ENCODE measurements at regions not wholly inside any gene's neighbourhood (a gene's known extent, or its start where the extent isn't known, plus 50 kb on each side); places are given as distances from the start of the nearest gene placed in this dataset.

DNA sequence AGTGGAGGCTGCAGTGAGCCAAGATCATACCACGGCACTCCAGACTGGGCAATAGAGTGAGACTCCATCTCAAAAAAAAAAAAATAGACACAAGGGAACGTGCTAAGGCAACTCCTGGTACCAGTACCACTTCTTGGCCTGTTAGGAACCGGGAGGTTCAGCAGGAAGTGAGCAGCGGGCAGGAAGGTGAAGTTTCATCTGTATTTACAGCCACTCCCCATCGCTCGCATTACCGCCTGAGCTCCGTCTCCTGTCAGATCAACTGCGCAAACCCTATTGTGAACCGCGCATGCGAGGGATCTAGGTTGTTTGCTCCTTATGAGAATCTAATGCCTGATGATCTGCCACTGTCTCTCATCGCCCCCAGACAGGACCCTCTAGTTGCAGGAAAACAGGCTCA is 69.9 kb upstream of the FOXK1 start:
- Histone ChIP-seq H3K9ac (ENCODE audit: insufficient read depth, low read depth, low read length) (no peak overlapping the region), H3K27me3 (ENCODE audit: control insufficient read depth in 1 of 2, insufficient read depth in 2 of 2, low read length in 2 of 2) (peaks cover 0 to 5% of the 10 kb centered on the region in 2 experiments; a peak in 3 of 5 replicates), H2AFZ (ENCODE audit: low read length) (no peak overlapping the region), H3K4me3 (replicated peaks in 1 of 3; ENCODE audit: insufficient read depth in 1 of 3, low read depth in 2 of 3, low read length in 3 of 3) (no peak overlapping the region), H3K79me2 (ENCODE audit: insufficient read depth, low read length) (no peaks in the 10 kb centered on the region), H3K9me3 (ENCODE audit: low read length) (no peaks in the 10 kb centered on the region), H3K27ac (ENCODE audit: extremely low read length, insufficient read depth, low read length) (no peak overlapping the region), H3K36me3 (replicated peaks in 1 of 2; ENCODE audit: control insufficient read depth in 1 of 2, insufficient read depth in 2 of 2, low read length in 2 of 2) (no peaks in the 10 kb centered on the region), H3K4me2 (ENCODE audit: low read depth, low read length) (no peak overlapping the region), H4K20me1 (ENCODE audit: insufficient read depth, low read length) (no peaks in the 10 kb centered on the region), H3K4me1 (ENCODE audit: insufficient read depth, low read length) (peaks cover 18% of the 10 kb centered on the region)
- FAIRE-seq (no peak), ATAC-seq (no peak), DNase-seq (ENCODE audit: low spot score) (no peak)
- BruUV-seq (replicated peaks): no TSS peak
- ChIA-PET CTCF (ENCODE audit: low intra/inter-chr PET ratio, low total read pairs) (interaction anchor here (1.9 kb wide), 1 partner anchor 19 kb away, joined by 7 read pairs; no protein-coding TSS in a partner anchor), POLR2A (no interaction called here)
- intact Hi-C loops (cut with micrococcal nuclease; ENCODE audit: unreplicated experiment): no loop called here
- in situ Hi-C loops (cut with HindIII; ENCODE audit: extremely low pct_ligation_motif_present, low pct_unique_long_range_greater_than_20kb): loop anchor here (25.0 kb wide), 1 partner anchor 150 kb away; no protein-coding TSS in a partner anchor
- TF ChIP-seq TGIF2 (CRISPR knock-in tag; IDR thresholded peaks at IDR 0.05) (no peak), ZNF468 (CRISPR knock-in tag; IDR thresholded peaks at IDR 0.05) (no peak), PCBP2 (optimal IDR thresholded peaks at IDR 0.05; ENCODE audit: low read depth, low read length, poor library complexity, severe bottlenecking) (no peak), ZKSCAN8 (CRISPR knock-in tag; IDR thresholded peaks at IDR 0.05; ENCODE audit: borderline replicate concordance) (no peak), ZNF326 (CRISPR knock-in tag; IDR thresholded peaks at IDR 0.05; ENCODE audit: borderline replicate concordance) (no peak), KLF6 (CRISPR knock-in tag; IDR thresholded peaks at IDR 0.05) (no peak), TAF15 (IDR thresholded peaks at IDR 0.05; ENCODE audit: low read depth, low read length, poor library complexity, severe bottlenecking) (no peak), SOX6 (IDR thresholded peaks at IDR 0.05) (no peak), SOX6 (CRISPR knock-in tag; IDR thresholded peaks at IDR 0.05) (no peak)
- TF ChIP-seq, protein P1, sequence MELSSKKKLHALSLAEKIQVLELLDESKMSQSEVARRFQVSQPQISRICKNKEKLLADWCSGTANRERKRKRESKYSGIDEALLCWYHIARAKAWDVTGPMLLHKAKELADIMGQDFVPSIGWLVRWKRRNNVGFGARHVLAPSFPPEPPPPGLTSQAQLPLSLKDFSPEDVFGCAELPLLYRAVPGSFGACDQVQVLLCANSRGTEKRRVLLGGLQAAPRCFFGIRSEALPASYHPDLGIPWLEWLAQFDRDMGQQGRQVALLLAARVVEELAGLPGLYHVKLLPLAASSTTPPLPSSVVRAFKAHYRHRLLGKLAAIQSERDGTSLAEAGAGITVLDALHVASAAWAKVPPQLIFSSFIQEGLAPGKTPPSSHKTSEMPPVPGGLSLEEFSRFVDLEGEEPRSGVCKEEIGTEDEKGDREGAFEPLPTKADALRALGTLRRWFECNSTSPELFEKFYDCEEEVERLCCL (CRISPR knock-in tag; IDR thresholded peaks at IDR 0.05; ENCODE audit: borderline replicate concordance): no peak
- TF ChIP-seq, protein P2, sequence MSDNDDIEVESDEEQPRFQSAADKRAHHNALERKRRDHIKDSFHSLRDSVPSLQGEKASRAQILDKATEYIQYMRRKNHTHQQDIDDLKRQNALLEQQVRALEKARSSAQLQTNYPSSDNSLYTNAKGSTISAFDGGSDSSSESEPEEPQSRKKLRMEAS (IDR thresholded peaks at IDR 0.05): no peak
- 85% methylated on average over 13 of the region's 13 CpGs for WGBS (ENCODE audit: low lambda C conversion rate)

All from HepG2 (cell line).